GM21825 (cell line): ENCODE measurements at regions not wholly inside any gene's neighbourhood (a gene's known extent, or its start where the extent isn't known, plus 50 kb on each side); places are given as distances from the start of the nearest gene placed in this dataset.
"Not testable (repeated sequence)": the region's sequence is repeated elsewhere in the genome, so short reads cannot be mapped to it uniquely, and the experiment has no call there.

Source experiments
- ATAC-seq: cut with Tn5 transposase; IDR thresholded peaks from one replicate; pipeline ENCODE4 v1.9.1; 2021; ENCODE audit warnings: mild to moderate bottlenecking, moderate library complexity; ENCODE audit not compliant: unreplicated experiment

DNA sequence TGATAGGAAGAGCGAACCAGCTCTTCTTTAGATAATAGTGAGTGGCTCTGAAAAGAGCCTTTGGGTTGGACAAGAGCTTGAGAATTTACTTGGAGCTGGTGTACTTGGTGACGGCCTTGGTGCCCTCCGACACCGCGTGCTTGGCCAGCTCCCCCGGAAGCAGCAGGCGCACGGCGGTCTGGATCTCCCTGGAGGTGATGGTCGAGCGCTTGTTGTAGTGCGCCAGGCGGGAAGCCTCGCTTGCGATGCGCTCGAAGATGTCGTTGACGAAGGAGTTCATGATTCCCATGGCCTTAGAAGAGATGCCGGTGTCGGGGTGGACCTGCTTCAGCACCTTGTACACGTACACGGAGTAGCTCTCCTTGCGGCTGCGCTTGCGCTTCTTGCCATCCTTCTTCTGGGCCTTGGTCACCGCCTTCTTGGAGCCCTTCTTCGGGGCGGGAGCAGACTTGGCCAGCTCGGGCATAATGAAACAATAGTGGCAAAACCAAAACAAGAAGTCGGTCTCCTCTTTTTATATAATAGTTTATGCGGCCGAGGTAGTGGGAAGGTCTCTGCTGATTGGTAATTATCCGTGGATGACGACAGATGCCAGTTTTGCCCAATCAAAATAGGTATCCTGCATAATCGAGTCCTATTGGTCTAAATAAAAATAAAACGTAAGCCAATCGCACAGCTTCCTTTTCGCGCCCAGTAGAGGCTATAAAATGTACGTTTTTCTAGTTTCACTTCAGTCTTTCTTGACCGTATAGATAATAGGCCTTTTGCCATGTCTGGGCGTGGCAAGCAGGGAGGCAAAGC, 104.6 kb downstream of the OR2B2 start:
- peak; percentile 62 for ATAC-seq

DNA sequence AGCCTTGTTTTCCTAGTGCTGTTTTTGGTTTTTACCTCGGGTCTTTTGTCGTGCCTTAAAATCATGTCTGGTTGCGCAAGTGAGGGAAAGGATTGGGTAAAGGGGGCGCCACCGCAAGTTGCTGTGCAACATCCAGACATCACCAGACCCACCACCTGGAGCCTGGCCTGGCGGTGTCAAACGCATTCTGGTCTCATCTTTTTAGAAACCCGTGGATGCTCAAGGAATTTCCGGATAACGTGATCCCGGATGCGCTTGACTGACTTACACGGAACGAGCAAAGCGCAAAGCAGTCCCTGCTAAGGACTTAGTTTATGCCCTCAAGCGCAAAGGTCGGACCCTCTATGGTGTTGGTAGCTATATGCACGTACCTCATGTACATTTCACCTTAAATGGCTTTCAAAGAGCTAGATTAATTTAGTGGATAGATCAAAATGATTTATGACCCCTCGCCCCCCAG, 105.2 kb downstream of the OR2B2 start:
- ATAC-seq = no peak

DNA sequence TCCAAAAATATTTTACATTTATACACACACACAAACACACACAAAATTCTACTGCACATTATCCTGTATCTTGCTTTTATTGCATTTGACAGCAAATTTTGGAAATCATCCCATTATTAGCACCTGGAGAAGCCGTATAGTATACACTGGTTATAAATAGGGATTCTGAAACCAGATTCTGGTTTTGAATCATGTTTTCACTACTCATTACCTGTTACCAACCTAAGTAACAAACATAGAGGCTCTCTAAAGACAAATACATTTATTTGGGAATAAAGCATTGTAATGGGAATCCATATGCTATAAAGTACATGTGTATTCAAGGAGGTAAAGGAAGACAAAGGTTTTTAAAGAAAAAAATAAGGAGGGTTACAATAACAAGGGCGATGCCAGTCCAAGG, 106.8 kb downstream of the OR2B2 start:
- no peak for ATAC-seq

DNA sequence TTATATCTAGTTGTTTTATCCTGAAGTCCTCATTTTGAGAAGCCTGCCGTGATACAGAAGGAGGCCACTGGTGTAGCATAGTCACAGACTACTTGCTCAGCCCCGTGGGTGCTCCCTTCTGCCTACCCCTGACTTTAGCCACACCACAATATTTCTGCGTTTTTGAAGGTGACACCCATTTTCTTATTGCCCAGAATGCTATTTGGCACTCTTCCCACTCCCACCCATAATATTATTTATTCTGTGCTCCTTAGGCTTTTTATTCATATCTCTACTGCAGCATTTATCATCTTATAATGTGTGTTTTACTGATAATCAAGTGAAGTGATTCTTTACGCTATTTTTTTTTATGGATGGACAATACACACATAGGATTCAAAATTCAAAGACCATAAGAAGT, 107.3 kb downstream of the OR2B2 start:
- ATAC-seq = no peak

DNA sequence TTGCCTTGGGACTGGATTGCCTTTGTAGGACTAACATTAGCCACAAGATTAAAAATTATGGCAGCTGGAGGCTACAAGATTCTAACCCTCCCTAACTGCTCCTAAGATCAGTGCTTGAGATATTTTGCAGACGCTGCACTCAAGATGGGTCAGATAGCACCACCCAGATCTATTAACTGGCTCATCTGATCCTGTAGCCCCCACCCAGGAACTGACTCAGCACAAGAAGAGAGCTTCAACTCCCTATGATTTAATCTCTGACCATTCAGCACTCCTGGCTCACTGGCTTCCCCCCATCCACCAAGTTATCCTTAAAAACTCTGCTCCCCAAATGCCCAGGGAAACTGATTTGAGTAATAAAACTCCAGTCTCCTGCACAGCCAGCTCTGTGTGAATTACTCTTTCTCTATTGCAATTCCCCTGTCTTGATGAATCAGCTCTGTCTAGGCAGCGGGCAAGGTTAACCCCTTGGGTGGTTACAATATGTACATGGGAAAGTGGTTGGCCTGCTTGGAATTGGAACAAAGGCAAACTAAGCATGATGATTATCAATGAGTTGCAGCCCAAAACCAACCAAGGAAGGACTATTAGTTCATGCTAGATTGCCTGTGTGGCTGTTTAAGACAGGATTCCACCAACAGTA, 111.3 kb downstream of the OR2B2 start:
- ATAC-seq = no peak

DNA sequence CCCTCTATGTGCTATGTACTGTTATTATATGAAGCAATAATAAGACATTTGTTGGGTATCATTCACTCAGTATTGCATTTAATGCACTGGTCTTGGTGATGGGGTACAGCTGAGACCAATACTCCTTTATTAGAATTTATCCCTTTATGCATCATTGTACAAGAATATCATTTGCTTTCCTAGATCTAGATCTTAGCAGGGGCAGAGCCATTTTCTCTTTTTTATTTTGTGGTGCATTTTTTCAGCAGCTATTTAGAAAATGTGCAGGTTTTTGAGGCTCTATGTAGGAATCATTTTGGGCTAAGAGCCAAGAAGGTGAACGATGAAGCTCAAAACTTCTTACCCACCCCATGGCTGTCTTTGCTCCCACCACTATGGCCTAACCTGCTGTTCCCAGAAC, 114.2 kb downstream of the OR2B2 start:
- no peak for ATAC-seq

DNA sequence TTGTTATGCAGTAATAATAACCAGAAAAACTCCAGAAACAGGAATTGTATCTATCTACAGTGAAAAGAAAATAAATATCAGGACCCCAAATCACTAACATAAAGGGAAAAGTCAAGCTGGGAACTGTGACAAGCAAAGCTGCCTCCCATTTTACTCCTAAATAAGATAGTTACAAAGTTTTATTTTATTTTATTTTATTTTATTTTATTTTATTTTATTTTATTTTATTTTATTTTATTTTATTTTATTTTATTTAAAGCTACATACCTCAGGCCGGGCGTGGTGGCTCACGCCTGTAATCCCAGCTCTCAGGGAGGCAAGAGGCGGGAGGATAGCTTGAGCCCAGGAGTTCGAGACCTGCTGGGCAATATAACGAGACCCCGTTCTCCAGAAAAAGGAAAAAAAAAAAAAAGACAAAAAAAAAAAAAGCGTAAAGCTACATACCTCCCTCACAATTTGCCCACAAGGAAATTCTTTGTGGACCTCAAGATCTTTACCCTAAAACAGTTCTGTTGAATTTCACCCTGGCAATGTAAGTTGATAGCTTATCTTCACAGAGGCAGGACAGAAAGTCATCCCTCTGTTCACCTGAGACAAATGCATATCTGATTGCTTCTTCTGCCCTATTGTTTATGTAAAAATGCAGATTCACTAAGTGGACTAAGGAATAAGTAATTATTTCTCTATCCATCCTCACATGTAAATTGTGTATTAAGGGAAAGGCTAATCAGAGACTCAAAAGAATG, 115.3 kb downstream of the OR2B2 start:
- not testable (repeated sequence) for ATAC-seq

DNA sequence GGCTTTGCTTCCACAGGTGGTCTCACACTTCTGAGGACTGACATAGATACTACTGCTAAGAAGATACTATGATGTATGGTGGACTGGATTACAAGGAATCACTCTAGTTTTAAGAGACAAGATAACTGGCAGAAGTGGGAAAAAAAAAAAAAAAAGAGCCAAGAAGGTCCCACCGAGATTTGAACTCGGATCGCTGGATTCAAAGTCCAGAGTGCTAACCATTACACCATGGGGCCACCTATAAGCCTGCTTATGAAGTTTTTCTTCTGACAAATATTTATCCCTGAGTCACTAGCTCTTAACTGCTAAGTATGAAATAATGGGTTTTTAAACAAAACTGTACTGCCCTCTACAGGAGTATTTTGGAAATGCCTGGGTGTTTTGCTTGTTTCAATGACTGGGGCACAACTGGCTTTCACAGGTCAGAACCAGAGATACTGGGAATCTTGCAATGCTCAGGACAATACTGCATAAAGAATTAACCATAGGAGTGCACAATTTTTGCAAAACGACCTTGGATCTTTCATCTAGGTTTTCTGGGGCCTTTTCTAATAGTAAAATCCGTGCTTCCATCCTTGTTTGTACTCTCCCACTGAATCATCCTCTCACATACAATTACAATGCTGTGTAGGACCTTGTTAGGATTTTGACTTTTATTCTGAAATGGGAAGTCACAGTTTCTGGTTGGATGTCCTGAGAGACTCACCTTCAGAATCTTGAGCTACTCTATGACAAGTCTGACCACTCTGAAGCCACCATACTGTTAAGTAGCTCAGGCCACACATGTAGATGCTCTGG, 116.3 kb downstream of the OR2B2 start:
- ATAC-seq = peak; percentile 42

DNA sequence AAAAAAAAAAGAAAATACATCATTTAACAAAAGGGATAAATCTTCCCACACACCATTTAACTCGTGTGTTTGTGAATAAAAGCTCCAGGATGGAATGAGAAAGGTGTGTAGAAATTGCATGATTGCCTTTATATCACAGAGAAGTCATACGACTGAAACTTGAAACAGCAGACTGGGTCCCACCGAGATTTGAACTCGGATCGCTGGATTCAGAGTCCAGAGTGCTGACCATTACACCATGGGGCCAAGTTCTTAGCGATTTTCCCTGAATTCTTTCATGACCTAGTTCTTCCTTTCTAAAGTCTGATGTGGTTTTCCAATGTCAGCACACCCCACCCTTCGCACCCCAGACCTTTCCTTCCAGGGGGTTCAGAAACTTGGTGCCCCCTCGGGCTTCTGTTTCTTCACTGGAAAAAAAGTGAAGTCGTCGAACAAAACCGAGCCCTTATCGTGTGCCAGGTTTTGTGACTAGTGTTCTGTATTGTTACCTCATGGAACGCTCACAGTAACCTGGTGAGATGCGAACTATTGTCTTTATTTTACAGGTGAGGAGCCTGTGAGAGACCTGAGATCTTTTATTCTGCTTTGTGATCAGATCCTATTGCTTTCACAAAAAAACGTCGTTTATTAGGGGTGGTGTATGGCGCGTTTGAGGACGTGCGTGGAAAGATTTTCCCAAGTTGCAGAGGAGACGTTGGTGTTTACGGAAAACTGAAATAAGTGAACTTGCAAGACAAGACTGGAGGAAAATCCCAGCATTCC, 120.8 kb downstream of the OR2B2 start:
- no peak for ATAC-seq

DNA sequence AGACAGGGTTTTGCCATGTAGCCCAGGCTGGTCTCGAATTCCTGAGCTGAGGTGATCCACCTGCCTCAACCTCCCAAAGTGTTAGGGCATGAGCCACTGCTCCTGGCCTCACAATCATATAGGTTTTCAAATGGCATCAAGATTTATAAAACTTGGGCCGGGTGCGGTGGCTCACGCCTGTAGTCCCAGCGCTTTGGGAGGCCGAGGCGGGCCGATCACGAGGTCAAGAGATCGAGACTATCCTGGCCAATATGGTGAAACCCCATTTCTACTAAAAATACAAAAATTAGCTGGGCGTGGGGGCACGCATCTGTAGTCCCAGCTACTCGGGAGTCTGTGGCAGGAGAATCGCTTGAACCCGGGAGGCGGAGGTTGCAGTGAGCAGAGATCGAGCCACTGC, 123.8 kb downstream of the OR2B2 start:
- not testable (repeated sequence) for ATAC-seq

DNA sequence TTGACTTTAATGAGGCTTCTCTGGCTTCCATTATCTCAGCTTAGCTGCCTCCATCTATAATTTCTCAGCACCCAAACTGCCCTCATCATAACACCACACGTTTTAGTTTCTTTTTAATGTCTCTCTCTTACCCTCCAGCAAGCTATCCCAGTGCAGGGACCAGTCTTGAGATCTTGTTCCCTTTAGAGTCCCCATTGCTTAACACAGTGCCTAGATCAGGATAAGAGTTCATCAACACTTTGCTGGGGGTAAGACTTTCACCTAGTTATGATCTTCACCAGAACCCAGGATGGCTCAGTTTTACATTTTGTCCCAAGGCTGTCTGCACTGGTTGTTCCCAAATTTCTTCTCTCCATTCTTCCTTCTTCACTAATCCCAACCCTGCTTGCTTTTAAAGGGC, 126.1 kb downstream of the OR2B2 start:
- ATAC-seq = no peak

DNA sequence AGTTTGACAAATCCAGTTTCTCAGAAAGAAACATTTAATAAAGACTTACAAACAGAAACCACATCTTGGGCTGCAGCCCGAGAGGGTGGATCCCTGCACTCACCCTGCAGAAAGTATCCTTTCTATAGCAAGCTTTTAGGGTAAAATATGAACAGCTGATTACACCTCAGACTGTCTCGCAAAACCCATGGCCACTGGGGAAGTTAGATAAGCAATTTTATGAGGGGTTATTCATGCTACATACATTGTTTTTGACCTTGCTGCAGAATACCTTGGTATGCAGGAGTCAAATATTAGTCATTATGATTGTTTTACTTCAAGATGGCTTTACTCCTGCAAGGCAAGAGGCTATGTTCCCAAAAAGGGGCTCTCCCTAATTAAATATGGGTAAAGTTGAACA, 126.9 kb downstream of the OR2B2 start:
- ATAC-seq = no peak

DNA sequence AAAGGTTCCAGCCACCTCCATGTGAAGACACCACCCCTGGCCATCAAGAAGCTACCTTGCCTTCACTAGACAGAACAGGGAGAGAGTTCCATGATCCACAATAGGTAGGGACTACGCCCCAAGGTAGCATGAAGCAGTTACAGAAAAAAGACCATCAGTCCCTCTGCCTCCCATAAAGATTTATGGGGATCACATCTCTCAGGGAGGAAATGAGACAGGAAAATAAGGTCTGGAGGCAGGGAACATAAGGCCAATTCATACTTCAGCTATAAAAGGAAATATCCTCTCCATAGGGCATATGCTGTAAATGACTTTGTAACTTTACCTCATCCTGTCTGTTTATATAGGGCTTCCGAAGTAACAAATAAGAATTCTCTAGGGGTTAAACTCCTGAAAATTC, 129.4 kb downstream of the OR2B2 start:
- ATAC-seq = no peak

DNA sequence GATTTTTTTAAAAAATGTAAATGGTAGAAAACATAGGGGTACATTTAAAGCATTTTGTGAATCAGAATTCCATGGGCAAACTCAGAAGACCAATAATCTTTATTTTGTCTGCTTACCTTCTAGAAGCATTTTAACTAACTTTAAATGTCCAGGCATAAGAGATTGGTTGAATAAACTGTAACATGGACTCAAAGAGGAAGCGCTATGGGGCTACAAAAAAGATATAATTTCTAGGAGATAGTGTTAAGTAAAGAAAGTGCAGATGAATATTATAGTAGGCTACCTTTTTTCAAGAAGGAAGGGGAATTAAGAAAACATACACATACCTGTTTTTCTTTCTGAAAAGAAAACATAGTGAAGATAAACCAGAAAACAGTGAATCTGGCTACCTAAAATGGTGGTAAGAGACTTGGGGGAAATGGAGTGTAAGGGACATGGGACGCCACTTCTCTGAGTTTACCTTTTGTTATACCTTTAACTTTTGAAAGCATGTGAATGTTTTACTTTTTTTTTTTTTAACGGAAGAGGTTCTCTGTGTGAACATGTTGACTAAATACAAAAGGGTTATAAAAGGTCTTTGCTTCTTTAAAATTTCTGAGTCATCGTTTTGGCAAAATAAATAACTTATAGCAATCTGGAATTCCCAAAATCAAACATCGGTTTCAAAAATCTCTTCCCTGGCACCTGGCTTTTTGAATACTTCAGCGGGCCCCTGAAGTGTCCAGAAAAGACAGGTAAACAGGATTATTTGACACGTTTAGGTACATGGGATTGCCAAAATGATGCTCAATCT, 133.4 kb downstream of the OR2B2 start:
- no peak for ATAC-seq

DNA sequence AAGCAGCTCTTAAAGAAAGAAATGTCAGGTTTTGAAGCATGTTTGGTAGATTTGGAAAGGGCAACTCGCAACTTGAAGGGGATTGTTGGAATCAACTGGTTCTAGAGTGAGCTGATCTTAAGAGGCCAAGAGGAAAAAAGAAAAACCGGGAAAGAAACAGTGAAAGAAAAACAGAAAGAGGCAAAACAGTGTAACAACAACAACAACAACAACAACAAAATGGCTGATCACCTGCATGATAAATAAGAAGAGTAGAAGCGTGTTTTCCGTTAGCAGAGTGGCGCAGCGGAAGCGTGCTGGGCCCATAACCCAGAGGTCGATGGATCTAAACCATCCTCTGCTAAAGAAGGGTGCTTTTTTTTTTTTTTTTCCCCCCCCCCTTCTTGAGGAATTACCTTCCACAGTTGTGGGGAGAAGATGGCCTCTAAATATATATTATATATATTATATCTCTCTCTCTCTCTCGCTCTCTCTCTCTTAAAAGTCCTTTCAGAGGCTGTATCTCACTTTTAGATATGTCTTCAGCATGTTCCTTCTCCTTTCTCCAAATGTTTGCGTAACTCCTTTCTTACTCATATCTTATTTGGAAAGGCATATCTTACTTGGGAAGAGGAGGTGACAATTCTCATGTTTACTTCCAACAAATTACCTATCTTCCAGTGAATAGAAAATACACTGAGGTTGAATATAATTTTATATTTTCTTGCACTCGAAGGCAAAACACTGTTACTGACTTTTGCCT, 134.4 kb downstream of the OR2B2 start:
- no peak for ATAC-seq

DNA sequence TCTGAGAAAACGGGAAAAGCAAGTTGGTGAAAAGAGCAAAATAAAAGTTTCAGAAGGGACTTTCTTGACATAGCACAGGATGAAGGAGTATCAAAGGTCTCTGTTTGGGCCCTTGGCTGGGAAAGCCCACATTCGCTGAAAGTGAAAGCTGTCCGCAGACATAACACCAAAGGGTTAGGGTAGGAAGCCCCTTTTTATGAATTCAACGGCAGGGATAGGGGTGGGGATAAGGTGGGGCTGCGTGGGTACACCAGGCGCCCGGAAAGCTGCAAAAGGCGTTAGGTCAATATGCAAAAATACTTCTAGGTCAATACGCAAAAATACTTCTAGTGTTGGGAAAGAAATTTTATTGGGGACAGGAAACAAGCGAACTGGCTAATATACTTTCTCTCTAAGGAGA, 135.1 kb downstream of the OR2B2 start:
- no peak for ATAC-seq

DNA sequence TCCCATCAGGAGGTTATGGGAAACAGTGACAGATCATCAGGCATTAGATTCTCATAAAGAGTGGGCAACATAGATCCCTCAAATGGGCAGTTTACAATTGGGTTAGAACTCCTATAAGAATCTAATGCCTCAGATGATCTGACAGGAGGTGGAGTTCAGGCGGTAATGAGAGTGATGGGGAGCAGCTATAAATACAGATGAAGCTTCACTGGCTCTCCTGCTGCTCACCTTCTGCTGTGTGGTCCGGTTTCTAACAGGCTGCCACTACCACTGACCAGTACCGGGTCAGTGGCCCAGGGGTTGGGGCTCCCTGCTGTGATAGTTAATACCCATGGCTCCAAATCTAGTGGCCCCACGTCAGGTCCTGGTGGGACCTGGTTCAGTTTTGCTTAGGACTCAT, 135.7 kb downstream of the OR2B2 start:
- no peak for ATAC-seq

DNA sequence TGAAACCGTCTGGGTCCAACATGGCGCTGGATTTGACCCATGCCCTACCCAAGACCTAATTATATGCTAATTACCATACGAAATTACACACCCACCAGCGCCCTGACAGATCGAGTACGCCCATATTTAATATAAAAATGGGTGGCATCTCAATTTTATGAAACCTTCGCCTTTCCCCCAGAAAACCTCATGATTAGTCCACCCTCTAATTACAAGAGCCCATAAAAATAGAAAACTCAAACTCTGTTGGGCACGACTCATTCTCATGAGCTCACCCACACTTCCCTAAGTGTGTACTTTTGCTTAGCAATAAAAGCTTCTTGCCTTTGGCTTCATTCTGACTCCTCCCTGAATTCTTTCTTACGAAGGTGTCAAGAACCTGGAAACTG, 136.4 kb downstream of the OR2B2 start:
- ATAC-seq = no peak
